GM21528 (cell line): ENCODE measurements at regions not wholly inside any gene's neighbourhood (a gene's known extent, or its start where the extent isn't known, plus 50 kb on each side); places are given as distances from the start of the nearest gene placed in this dataset.

Experiments
- ATAC-seq: cut with Tn5 transposase; IDR thresholded peaks from one replicate; pipeline ENCODE4 v1.9.1; 2021; ENCODE audit warnings: mild to moderate bottlenecking, moderate library complexity; ENCODE audit not compliant: unreplicated experiment, low FRiP score

DNA sequence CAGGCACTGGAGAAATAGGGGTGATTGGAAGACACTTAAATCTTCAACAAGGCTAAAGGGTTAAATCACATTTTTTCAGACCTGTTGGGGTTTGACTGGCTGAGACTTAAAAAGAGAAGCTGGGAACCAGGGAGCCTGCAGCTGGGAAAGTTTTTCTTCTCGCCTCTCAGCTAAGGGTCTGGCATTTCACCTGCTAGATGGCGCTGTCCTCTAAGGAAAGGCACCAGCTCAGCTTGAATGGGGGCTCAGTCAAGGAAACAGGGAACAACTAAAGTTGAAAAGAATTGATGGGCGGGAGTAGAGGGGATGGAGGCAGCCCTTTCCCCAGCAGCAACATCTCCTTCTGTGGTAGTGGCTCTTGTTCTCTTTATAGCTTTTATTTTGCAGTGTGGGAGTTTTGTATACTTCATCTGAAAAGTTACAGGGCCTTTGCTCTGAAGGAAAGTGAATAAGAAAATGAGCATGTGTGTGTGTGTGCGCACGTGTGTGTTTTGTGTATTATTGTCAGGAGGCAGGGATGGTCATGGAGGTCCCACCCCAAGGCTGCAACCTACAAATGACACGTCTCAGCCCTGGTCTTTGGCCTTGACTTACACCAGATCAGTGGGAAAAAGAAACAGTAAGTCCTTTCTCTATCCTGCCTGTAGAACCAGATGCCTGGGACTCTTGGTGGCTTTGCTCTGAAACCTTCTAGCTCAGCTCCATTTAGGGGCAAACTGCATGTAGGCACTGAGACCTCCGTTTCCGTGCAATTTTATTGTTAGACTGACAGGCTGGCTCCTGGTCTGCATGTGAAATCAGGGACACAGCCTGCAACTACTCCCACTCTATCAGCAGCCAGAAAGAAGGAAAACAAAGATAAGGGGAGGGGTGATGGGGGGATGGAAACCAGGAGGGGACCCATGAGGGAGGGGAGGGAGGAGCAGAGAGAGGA lies 316.2 kb upstream of the CLINT1 start:
- ATAC-seq: no peak

DNA sequence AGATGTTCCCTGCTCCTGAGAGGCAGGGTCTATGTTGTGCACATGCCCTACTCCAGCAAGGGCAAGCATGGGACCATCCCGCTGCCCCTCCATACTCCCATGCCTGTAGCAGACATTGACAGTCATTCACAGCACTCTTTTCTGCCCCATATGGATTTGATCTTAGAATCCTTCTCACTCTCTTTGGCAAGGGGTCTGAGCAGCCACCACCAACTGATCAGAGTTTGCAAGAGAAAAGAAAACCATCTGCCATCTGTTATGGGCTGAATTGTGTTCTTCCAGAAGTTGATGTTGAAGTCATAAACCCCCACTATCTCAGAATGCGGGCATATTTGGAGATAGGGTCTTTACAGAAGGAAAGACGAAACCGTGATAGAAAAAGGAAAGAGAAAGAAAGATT lies 315.1 kb upstream of the CLINT1 start:
- no peak for ATAC-seq

DNA sequence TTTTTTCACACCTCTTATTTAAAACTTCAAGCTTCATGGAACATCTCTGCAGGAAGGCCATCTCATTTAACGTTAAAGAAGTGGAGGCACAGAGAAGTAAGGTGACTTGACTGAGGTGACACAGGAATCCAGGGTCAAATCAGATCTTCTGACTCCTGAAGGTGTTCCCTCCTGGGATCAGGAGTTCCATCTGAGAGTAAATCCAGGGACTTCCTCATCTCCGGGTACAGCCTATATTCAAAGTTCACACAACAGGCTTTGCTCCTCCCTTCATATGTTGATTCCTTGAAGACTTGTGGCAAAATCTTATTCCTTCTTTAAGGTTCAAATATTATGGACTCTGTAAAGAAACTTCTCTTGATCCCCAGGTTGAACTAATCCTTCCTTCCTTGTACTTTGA lies 313.1 kb upstream of the CLINT1 start:
- no peak for ATAC-seq

DNA sequence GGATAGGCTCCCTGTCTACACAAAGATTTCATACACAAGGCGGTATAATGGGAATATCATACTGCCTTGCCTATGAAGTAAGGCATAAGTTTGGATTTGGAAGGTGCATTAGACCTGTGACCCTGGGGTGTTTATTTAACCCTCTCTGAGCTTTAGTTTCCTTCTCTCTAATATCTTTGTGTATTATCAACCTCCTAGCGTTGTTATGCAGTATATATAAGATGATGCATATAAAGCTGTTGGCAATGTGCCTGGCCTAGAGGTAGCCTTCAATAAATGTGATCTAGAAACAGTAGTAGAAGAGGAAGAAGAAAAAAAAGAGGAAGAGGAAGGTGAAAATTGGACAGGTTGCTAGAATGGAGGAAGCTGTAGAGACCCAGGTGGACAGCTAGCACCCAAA lies 311.6 kb upstream of the CLINT1 start:
- no peak for ATAC-seq

DNA sequence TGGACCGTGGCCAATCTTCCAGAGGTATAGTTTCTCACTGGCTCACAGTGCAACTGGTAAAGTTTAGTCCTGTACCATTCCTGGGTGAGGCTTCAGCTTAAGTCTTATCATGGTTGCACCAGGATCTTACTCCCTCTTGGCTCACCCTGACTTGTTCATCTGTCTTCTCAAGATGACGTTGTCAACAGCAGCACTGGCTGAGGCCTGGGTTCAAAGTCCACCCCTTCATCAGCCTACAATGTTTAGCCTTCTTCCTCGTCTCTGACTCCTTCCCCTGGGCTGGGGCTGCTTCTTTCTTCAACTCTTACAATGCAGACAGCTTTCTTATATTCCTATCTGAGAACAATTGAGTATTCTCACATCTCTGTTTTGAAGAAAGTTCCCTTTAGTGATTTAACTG lies 311.1 kb upstream of the CLINT1 start:
- ATAC-seq: no peak

DNA sequence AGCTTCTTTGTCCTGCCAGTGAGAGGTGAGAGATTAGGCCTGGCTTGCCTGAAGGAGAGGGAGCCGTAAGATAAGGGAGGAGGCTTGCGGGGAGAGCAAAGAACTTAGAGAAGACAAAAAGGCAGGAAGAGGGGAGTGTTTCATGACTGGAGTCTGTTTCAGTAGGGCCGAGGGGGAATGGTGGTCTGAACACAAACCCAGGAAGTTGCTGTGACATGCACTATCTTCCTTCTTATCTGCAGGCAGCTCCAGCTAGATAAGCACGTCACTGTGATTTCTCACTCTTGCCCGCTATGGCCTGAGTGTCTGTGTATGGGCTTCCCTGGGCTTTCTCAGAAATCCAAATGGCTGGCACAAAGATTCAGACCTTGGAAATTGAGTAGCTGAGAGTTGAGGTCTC lies 307.5 kb upstream of the CLINT1 start:
- no peak for ATAC-seq

DNA sequence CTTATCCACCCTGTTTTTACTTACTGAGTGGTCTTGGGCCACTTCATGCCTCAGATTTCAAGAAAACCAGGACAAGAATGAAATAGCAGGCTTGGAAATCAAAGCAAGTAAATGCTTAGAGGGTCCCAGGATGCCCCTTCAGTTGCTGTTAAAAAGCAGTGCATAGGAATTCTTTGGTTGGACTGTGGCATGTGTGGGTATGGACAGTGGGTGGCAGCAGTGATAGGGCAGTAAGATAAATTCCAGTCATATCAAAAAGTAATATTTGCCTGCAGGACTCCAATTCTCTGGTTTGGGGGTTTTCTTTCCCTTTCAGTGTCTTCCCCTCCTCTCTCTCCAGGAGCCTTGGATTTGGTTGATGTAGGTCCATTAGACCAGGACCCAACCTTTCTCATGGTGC lies 306.7 kb upstream of the CLINT1 start:
- ATAC-seq: no peak

DNA sequence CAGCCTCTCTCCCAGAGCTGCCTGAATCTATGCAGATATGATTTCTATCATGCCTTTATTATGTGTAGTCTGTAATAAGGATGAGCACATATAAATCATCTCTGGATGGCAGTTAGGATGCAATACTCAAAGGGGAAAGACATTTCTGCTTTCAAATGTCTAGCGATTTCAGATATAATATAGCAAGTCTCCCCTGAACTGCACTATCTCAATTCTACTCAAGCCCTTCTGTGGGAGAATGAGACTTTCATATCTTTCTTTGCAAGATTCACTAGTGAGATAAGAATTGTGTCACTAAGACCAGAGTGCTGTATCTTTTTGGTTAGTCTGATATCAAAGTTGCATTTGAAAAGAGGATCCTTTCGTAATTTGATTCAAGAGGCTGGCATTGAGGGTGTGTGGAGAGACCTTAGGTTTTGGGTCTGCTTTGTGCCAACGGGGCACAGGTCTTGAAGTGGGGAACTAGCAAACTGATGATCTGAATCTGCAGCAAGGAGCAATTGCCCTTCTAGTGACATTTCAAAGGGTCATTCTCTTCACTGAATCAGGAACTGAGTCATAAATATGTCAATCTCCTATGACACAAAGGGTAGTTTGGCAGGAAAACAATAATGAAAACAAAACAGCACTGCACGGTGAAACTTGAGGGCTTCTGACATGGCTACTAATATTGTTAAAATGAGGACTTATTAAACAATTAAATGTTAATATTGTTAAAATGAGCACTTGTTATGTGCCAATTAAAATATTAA lies 305.5 kb upstream of the CLINT1 start:
- ATAC-seq: no peak

DNA sequence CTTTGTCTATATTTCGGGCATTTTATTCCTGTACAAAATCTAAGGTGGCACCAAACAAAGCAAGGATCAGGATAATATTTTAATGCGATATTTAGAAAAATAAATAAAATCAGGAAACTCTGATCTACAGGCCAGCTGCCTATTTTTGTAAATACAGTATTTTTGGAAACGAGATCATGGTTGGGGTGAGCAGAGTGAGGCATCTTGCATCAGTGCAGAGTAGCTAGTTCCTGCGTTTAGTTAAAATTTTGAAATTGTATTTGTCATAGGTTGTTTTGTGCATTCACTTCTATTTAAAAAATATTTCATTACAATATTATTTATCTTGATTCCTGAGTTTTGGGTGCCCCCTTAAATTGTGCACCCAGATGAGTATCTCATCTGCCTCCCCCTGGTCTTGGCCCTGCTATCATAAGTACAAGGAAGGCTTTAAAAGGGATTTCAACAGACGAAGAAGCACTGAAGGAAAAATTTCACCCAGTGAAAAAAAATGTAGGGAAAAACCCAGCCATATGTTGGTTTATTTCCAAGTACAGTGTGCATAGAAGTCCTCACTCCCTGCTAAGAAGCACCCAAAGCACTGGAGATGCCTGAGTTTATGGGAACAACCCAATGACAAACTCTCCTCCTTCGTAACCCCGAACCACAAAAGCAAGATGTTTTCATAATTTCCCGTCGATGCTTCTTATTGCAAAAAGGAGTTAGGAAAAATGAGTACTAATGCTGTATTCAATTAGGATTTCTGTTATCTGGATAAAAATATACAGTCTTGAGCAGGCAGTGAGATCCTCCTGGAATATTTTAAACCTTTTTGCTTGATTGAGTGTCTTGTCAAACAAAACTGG lies 304.7 kb upstream of the CLINT1 start:
- ATAC-seq: no peak

DNA sequence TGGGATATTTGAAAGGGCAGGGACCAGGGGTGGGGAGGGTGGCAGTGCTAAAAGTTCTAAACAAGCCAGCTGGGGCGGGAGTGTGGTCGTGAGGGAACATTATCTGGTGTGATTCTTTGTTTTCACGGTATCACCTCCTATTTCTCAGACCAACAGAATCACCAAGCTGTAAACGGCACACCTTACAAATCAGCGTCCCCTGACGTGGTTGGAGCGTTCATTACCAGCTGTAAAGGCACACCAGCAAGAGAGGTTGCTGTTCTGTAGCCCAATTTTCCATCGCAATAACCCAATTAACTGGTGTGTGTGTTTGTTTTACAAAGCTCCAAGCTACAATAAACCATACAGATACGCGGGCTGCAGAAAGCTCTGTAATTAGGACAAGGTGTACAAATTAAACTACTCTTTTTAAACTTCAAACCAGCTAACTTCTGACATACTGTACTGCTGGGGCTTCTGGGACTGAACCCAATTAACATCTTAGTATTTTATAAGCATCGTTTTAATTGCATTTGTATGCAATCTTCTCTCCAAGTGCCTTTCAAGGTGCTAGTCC lies 303.6 kb upstream of the CLINT1 start:
- no peak for ATAC-seq

DNA sequence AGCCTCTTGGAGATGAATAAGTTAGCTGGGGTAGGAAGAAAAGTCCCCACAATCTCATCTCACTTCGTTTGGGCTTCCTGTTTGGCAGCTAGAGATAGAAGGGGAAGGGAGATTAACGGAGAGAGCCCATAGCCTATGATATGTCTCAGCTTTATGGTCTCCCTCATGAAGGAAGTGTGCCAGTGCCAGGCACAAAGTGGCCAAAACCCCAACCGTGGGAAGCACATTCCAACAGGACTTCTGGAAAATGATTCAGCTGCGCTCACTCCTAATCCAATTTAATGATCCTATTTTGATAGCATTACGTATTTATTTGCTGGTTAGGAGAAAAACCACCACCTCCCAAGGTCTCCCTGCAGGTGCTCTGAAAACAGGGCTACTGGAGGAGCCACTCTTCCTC lies 303.1 kb upstream of the CLINT1 start:
- ATAC-seq: no peak

DNA sequence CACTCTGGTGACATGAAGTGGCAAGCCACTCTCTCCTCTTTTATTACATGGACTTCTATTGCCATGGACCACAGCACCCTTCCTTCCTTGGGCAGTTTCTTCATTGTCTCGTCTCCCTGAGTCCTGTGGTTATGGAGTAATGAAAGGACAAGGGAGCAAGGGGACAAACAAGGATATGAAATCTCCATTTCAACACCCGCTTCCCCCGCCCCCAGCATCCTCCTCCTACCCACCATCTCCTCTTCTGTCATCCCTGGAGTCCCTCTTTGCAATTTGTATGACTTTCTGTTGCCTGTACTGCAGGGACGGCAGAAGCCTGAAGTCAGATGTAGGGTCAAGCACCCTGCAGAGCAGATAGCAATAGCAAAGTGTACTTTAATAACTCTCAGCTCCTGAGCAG lies 300.7 kb upstream of the CLINT1 start:
- no peak for ATAC-seq

DNA sequence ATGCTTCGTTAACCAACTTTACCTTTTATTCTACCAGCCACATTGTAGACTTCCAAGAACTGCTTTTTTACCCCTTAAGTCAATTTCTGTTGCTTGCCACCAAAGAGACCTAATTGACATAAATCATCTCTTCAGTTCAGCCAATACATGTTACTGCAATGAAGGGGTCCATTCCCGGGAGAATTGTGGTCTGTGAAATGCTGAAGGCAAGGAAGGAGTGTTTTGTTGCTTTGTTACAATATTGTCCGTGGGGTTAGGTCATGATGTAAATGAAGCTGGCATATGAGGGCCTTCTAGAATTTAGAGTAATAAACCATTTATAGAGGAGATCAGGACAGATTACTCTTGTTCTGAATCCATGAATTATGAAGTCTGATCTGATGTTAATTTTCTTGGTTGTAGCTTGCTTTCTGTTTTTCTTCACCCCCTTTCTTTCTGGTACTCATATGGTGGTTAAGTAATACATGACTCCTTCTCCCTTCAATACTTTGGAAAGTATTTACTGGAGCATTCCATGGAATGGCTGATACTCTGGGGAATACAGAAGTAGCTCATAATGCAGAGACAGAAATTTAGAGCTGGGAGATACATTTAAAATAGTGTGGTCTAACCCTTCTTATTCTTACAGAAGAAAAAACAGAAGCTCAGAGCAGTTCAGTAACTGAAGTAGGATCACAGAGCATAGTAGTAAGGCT lies 297.0 kb upstream of the CLINT1 start:
- ATAC-seq: no peak

DNA sequence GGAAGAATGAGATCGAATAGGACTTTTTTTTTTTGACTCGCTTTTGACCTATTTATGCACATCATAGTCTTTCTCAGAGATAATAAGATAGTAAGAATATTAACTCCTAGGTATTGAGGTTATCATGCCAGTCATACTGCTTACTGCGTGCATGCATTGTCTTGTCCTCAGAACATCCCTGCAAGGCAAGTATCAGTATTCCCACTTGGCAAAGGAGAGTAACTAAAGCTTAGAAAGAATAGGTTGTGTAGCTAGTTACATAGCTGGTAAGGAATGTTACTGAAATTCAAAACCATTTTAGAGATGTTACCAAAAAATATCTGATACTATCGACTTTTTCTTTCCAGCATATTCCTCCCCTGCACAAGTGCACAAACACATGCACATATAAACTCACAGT lies 296.1 kb upstream of the CLINT1 start:
- no peak for ATAC-seq

DNA sequence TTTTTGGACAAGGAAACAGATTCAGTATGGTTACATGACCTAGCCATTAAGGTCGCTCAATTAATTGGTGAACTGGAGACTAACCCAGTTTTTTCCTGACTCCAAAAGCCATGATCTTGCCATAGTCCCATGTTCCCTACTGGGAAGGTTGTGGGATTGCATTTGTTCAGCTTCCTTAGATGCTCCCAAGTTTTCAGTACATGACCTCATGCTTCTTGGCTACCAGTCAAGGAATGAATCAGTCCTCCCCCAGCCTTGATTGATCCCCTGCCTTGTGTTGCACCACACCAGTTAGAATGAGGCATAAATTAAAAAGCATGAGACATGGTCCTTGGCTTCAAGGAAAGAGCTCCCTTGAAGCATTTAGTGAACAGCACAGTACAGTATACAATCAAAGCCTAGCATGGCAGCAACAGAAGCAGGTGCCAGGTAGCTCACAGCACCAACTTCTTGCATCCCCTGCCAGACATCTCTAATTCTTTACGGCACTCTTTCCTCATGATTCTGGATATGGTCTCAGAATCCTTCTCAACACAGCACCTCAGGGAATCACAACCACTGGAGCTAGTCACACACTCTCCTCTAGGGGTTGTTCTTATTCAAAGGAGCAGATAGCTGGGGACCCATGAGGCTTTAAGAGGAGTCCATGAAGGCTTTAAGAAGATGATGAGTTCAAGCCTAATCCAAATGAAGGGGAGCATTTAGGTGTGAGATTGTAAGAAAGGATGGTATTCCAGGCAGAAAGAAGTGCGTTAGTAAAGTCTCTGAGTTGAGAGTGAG lies 295.5 kb upstream of the CLINT1 start:
- ATAC-seq: no peak

DNA sequence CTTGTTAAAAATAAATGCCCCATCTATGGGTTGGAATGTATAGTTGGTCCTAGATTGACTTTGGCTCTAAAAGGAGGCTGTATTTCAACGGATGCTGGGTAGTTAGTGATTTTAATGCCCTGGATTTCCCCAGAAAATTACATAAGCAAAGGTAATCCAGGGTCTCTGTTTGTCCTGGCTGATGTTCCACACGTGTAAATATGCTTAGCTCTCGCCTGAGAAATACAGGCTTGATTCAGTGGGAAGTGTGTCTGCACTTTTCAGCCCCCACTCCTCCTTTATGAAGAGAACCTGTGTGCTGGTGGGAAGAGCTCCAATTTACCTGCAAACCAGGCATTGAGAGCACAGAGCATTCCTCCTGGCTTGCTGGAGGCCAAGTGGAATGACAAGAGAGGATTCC lies 294.6 kb upstream of the CLINT1 start:
- no peak for ATAC-seq

DNA sequence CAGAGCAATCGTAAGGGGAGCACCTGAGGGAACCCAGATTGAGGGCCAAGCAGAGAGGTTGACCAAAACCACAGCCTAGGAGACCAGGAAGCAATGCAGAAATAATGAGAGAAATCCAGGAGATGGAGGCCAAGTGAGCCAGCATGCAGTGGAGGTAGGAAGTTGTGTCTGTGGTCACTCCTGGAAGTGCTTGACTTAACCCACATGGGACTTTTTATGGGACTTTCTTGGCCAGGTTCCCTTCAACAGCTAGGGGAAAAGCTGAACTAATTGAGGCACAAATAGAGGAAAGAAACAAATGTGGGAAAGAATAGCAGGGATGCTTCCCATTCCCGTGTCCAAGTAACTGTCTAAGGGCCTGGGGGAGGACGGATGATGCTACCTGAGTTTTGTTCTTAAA lies 293.2 kb upstream of the CLINT1 start:
- no peak for ATAC-seq

DNA sequence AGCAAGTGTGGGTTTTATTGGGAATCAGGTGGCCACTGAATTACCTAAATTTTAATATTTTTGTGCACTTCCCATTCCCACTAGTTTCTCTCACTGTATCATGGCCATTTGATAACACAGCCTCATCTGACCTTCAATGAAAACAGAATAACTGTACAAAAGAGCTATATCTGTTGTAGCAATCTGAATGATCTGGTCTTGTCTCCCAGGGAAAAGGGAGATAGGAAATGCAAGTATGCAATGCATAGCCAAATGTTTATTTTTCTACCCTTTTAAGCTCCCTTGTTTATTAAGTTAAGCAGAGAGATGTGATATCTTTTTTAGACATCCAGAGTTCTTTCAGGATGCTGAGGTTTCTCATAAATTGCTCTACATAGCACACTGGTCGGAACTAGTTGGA lies 288.3 kb upstream of the CLINT1 start:
- ATAC-seq: no peak

DNA sequence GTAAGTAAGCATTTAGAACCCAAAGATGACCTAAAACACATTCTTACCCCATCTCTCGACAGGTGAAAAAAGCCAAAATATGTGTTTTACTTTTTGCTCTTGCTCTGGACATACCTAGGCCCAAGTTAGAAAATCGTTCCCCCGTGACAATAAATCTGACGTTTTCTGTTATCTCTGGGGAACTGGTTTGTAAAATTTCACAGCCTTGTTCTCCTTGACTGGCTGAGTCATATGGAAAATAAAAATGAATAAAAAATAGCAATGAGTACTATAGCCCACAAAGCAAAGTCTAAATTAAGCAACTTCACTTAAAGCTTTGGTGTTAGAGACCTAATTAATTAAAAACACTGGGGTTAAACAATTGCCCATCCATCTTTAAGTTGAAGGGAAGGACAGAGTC lies 286.9 kb upstream of the CLINT1 start:
- ATAC-seq: no peak
